ENCODE measurements at regions not wholly inside any gene's neighbourhood (a gene's known extent, or its start where the extent isn't known, plus 50 kb on each side); places are given as distances from the start of the nearest gene placed in this dataset.

DNA sequence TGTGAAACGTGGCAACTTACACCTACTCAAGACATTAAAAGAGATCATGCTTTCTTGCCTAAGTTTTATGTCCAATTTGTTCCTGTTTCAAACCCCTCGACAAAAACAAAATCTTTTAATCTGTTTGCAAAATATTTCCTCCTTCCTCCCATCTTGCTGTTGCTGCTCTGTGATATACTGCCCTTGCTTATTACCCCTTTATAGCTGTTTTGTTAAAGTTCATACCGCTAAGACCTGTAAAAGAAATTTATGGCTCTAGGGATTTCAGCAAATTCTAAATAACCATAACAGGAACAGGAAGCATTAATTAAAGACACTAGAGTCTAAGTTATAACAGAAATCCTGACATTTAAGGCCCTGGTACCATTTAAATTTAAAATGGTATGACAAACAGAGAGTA lies 1268.2 kb upstream of the PIK3C3 start:
- TF ChIP-seq, protein P1, sequence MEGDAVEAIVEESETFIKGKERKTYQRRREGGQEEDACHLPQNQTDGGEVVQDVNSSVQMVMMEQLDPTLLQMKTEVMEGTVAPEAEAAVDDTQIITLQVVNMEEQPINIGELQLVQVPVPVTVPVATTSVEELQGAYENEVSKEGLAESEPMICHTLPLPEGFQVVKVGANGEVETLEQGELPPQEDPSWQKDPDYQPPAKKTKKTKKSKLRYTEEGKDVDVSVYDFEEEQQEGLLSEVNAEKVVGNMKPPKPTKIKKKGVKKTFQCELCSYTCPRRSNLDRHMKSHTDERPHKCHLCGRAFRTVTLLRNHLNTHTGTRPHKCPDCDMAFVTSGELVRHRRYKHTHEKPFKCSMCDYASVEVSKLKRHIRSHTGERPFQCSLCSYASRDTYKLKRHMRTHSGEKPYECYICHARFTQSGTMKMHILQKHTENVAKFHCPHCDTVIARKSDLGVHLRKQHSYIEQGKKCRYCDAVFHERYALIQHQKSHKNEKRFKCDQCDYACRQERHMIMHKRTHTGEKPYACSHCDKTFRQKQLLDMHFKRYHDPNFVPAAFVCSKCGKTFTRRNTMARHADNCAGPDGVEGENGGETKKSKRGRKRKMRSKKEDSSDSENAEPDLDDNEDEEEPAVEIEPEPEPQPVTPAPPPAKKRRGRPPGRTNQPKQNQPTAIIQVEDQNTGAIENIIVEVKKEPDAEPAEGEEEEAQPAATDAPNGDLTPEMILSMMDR (IDR thresholded peaks at IDR 0.05), result no peak
- TF ChIP-seq POLR2A (IDR thresholded peaks at IDR 0.05), result no peak
